ENCODE measurements at regions not wholly inside any gene's neighbourhood (a gene's known extent, or its start where the extent isn't known, plus 50 kb on each side); places are given as distances from the start of the nearest gene placed in this dataset.

- TF ChIP-seq POLR2AphosphoS5 (IDR thresholded peaks at IDR 0.05) (no peak), CTCF (IDR thresholded peaks at IDR 0.05) (no peak), POLR2A (IDR thresholded peaks at IDR 0.05) (no peak), EP300 (IDR thresholded peaks at IDR 0.05) (no peak)
Measured at GRCh38 chr3:166307756-166308350, 470.6 kb upstream of the BCHE start.

Data from gastroesophageal sphincter (tissue), 3 donors.